CD4-positive, alpha-beta T cell (primary cell): ENCODE measurements at regions not wholly inside any gene's neighbourhood (a gene's known extent, or its start where the extent isn't known, plus 50 kb on each side); places are given as distances from the start of the nearest gene placed in this dataset.

Experiments used
- ATAC-seq: fragments of 200-7000 bp; cut with Tn5 transposase; one replicate; pipeline ENCODE4 v1.10.0; 2022; ENCODE audit warnings: mild to moderate bottlenecking; ENCODE audit not compliant: poor library complexity
- CTCF ChIA-PET: fragments of 350-600 bp; sonication (Branson Sonifier 250); formaldehyde crosslinking; loops from one replicate; lab custom pipeline; 2021; ENCODE audit warnings: antibody characterized with exemption, inconsistent platforms; lab: Charles Lee
- POLR2A ChIA-PET: fragments of 350-600 bp; sonication (Branson Sonifier 250); formaldehyde crosslinking; loops from one replicate; lab custom pipeline; 2021; ENCODE audit warnings: antibody characterized with exemption, inconsistent platforms; lab: Charles Lee
- DNase-seq, 14 experiments: peaks; one replicate each; pipeline ENCODE4 v3.0.0-alpha.2; 2013 to 2020; ENCODE audit warnings: mixed read lengths in 2 of 14
- H3K27ac ChIP-seq, 2 donors: one replicate each; pipeline versions ENCODE4 v1.5.1 to v1.7.0; 2013; ENCODE audit warnings: low read length in 2 of 2, low read depth in 1 of 2, mild to moderate bottlenecking in 1 of 2
- H3K27me3 ChIP-seq, 2 experiments: 1 replicate in 1 of 2; 2 replicates in 1 of 2; pipeline versions ENCODE4 v1.6.1 to v1.7.0; 2013; ENCODE audit warnings: low read length in 2 of 2, control low read depth in 1 of 2, mild to moderate bottlenecking in 1 of 2, moderate library complexity in 1 of 2; ENCODE audit not compliant: insufficient read depth in 2 of 2, control insufficient read depth in 1 of 2
- H3K36me3 ChIP-seq: one replicate; pipeline ENCODE4 v1.6.1; 2013; ENCODE audit warnings: low read length, control low read depth; ENCODE audit not compliant: insufficient read depth
- H3K4me1 ChIP-seq: one replicate; pipeline ENCODE4 v1.6.1; 2013; ENCODE audit warnings: low read length, control low read depth; ENCODE audit not compliant: insufficient read depth
- H3K4me3 ChIP-seq: one replicate; pipeline ENCODE4 v1.5.1; 2013; ENCODE audit warnings: mild to moderate bottlenecking, low read length, moderate library complexity
- H3K9me3 ChIP-seq, 2 experiments: 1 replicate in 1 of 2; 2 replicates in 1 of 2; pipeline versions ENCODE4 v1.6.1 to v1.7.0; 2013; ENCODE audit warnings: low read length in 2 of 2, mild to moderate bottlenecking in 2 of 2, control low read depth in 1 of 2, moderate library complexity in 1 of 2; ENCODE audit not compliant: control insufficient read depth in 1 of 2, insufficient read depth in 1 of 2
- H3K27ac Mint-ChIP-seq: one replicate; pipeline ENCODE4 v1.8.0; 2020; ENCODE audit warnings: mixed read lengths
- H3K27me3 Mint-ChIP-seq: one replicate; pipeline ENCODE4 v1.8.0; 2021; ENCODE audit warnings: mixed read lengths
- H3K36me3 Mint-ChIP-seq: one replicate; pipeline ENCODE4 v1.8.0; 2021; ENCODE audit warnings: low read depth, mixed read lengths
- H3K4me1 Mint-ChIP-seq: one replicate; pipeline ENCODE4 v1.8.0; 2021; ENCODE audit warnings: low read depth, mixed read lengths
- H3K4me3 Mint-ChIP-seq: one replicate; pipeline ENCODE4 v1.8.0; 2020; ENCODE audit warnings: mild to moderate bottlenecking, mixed read lengths
- H3K9me3 Mint-ChIP-seq: one replicate; pipeline ENCODE4 v1.8.0; 2020; ENCODE audit warnings: mixed read lengths
- intact Hi-C, 2 experiments: fragments of 100-400 bp; cut with DNase I in 1 of 2; cut with micrococcal nuclease in 1 of 2; formaldehyde crosslinking; loops; one replicate each; pipeline versions ENCODE4 v1.15.1 to v1.9.0; 2023 to 2025; cut with DNase I, micrococcal nuclease
- TF ChIP-seq, protein P1 (sequence below): fragments of 200-600 bp; IDR thresholded peaks from one replicate; pipeline ENCODE4 v1.8.0; 2022; ENCODE audit warnings: antibody characterized with exemption, mild to moderate bottlenecking

DNA sequence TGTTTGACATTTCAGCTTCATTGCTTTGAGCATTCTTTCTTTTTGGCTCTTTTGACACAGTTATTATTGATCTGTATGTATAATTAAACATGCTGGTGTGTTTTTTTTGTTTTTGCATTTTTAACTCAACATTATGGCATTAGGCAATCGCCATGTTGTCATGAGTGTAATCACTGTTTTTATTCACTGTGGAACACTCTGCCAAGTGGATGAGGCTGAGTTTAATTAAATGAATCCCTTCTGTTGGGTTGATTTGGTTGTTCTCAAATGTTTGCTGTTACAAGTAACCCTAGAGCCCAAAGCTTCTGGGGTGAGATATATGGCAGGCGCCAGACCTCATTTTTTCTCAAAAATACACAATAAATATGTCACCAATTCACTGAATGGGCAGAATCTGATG is 428.1 kb downstream of the MATN1 start:
- no peaks in the 10 kb centered on the region for H3K36me3 ChIP-seq
- Mint-ChIP-seq H3K27me3 (peaks cover 47% of the 10 kb centered on the region), H3K27ac (no peak overlapping the region), H3K9me3 (peaks cover 2% of the 10 kb centered on the region), H3K36me3 (no peaks in the 10 kb centered on the region), H3K4me3 (no peak overlapping the region), H3K4me1 (no peaks in the 10 kb centered on the region)
- H3K9me3 ChIP-seq, result peaks cover 0 to 8% of the 10 kb centered on the region in 2 experiments
- H3K27me3 ChIP-seq, result peaks cover 8 to 14% of the 10 kb centered on the region in 2 experiments
- POLR2A ChIA-PET, result no interaction called here
- CTCF ChIA-PET, result no interaction called here
- ATAC-seq (no peak), DNase-seq (no peak)
- no peaks in the 10 kb centered on the region for H3K4me1 ChIP-seq
- intact Hi-C loops, result no loop called here
- H3K27ac ChIP-seq, result no peak overlapping the region
- TF ChIP-seq, protein P1, sequence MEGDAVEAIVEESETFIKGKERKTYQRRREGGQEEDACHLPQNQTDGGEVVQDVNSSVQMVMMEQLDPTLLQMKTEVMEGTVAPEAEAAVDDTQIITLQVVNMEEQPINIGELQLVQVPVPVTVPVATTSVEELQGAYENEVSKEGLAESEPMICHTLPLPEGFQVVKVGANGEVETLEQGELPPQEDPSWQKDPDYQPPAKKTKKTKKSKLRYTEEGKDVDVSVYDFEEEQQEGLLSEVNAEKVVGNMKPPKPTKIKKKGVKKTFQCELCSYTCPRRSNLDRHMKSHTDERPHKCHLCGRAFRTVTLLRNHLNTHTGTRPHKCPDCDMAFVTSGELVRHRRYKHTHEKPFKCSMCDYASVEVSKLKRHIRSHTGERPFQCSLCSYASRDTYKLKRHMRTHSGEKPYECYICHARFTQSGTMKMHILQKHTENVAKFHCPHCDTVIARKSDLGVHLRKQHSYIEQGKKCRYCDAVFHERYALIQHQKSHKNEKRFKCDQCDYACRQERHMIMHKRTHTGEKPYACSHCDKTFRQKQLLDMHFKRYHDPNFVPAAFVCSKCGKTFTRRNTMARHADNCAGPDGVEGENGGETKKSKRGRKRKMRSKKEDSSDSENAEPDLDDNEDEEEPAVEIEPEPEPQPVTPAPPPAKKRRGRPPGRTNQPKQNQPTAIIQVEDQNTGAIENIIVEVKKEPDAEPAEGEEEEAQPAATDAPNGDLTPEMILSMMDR, result no peak
- H3K4me3 ChIP-seq, result no peak overlapping the region

GRCh38 chr1:30294508-30294907 is 428.9 kb downstream of the MATN1 start:
- no peaks in the 10 kb centered on the region for H3K36me3 Mint-ChIP-seq
- TF ChIP-seq, protein P1, result no peak

GRCh38 chr1:30292451-30292850 is 430.9 kb downstream of the MATN1 start:
- Mint-ChIP-seq H3K4me1 (no peaks in the 10 kb centered on the region), H3K36me3 (no peaks in the 10 kb centered on the region), H3K27ac (no peak overlapping the region), H3K27me3 (peaks cover 45% of the 10 kb centered on the region), H3K9me3 (peaks cover 2% of the 10 kb centered on the region), H3K4me3 (no peak overlapping the region)
- Histone ChIP-seq H3K4me1 (no peaks in the 10 kb centered on the region), H3K4me3 (no peak overlapping the region), H3K9me3 (no peaks in the 10 kb centered on the region), H3K27ac (no peak overlapping the region), H3K36me3 (no peaks in the 10 kb centered on the region), H3K27me3 (peaks cover 0 to 12% of the 10 kb centered on the region in 2 experiments)
- DNase-seq (no peak), ATAC-seq (no peak)
- intact Hi-C loops, result no loop called here
- TF ChIP-seq, protein P1, result no peak
- ChIA-PET CTCF (no interaction called here), POLR2A (no interaction called here)

More at GRCh38 chr1:30294508-30294907, 428.9 kb downstream of the MATN1 start:
- intact Hi-C loops, result no loop called here
- Histone ChIP-seq H3K27me3 (peaks cover 7 to 12% of the 10 kb centered on the region in 2 experiments), H3K27ac (no peak overlapping the region), H3K4me3 (no peak overlapping the region), H3K4me1 (no peaks in the 10 kb centered on the region), H3K9me3 (peaks cover 0 to 4% of the 10 kb centered on the region in 2 experiments), H3K36me3 (no peaks in the 10 kb centered on the region)
- Mint-ChIP-seq H3K27me3 (peaks cover 50% of the 10 kb centered on the region), H3K9me3 (peaks cover 2% of the 10 kb centered on the region), H3K4me1 (no peaks in the 10 kb centered on the region), H3K27ac (no peak overlapping the region), H3K4me3 (no peak overlapping the region)
- CTCF ChIA-PET, result no interaction called here
- POLR2A ChIA-PET, result no interaction called here
- ATAC-seq (no peak), DNase-seq (no peak)
